ENCODE measurements at regions not wholly inside any gene's neighbourhood (a gene's known extent, or its start where the extent isn't known, plus 50 kb on each side); places are given as distances from the start of the nearest gene placed in this dataset.

DNA sequence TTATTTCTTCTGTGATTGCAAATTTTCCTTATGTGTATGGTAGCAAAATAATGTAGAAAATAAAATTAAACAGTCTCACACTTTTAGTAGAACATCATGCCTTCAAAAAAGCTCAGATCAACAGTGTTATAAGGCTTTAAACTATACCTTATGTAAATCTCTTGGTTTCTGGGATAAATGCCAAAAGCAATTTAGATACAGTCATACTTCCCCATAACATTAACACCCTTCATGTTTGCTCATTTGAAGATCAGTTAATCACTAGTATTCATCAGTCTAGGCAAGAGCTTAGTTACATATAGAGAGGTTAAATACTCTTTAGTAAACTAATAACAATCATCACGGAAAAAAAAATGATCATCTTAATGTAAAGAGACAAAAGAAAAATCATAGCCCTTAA lies 421.8 kb upstream of the ANO3 start:
- DNase-seq (ENCODE audit: extremely low read depth, low read depth): no peak
- H3K4me3 ChIP-seq (replicated peaks; ENCODE audit: low read depth, low read length): no peak overlapping the region
- TF ChIP-seq, protein P1, sequence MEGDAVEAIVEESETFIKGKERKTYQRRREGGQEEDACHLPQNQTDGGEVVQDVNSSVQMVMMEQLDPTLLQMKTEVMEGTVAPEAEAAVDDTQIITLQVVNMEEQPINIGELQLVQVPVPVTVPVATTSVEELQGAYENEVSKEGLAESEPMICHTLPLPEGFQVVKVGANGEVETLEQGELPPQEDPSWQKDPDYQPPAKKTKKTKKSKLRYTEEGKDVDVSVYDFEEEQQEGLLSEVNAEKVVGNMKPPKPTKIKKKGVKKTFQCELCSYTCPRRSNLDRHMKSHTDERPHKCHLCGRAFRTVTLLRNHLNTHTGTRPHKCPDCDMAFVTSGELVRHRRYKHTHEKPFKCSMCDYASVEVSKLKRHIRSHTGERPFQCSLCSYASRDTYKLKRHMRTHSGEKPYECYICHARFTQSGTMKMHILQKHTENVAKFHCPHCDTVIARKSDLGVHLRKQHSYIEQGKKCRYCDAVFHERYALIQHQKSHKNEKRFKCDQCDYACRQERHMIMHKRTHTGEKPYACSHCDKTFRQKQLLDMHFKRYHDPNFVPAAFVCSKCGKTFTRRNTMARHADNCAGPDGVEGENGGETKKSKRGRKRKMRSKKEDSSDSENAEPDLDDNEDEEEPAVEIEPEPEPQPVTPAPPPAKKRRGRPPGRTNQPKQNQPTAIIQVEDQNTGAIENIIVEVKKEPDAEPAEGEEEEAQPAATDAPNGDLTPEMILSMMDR (IDR thresholded peaks at IDR 0.05; ENCODE audit: low read depth, low read length, missing control alignments): no peak

DNA sequence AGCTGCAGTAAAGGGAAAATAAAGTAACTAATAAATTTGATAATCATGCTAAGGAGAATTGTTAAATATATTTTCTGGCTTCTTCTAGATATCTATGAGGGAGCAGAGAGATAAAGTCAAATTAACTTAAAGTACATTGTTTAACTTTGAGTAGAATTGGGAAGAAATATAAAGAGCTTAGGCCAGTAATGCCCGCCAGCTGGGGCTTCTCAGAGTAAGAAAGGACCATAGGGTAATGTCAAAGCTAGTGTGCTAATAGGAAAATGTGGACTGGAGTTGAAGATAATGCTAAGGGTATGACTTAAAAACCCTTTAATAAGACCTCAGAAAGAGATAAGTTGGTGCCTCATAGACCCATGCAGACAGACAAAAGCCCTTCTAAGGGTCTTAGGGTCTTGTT lies 411.6 kb upstream of the ANO3 start:
- DNase-seq (ENCODE audit: extremely low read depth, low read depth): no peak
- H3K4me3 ChIP-seq (replicated peaks; ENCODE audit: low read depth, low read length): no peak overlapping the region
- TF ChIP-seq, protein P1 (IDR thresholded peaks at IDR 0.05; ENCODE audit: low read depth, low read length, missing control alignments): no peak

DNA sequence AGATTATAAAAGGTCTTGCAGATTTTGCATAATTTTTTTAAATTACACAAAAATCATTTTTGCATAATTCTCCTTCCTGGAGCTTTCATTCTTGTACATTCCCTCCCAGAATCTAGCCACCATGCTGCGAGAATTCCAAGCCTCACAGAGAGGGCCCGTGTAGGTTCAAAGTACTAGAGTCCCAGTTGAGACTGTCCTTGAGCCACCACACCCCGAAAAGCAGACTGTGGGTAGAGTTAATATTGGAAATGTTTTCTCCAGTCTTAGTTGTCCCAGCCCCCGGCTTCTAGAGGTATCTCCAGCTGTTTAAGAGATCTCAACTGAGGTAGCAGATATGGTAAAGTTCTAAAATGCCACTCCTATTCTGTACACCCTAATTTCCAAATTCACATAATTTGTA lies 407.3 kb upstream of the ANO3 start:
- no peak overlapping the region for H3K4me3 ChIP-seq (replicated peaks; ENCODE audit: low read depth, low read length)
- no peak for DNase-seq (ENCODE audit: extremely low read depth, low read depth)
- TF ChIP-seq, protein P1 (IDR thresholded peaks at IDR 0.05; ENCODE audit: low read depth, low read length, missing control alignments): no peak

DNA sequence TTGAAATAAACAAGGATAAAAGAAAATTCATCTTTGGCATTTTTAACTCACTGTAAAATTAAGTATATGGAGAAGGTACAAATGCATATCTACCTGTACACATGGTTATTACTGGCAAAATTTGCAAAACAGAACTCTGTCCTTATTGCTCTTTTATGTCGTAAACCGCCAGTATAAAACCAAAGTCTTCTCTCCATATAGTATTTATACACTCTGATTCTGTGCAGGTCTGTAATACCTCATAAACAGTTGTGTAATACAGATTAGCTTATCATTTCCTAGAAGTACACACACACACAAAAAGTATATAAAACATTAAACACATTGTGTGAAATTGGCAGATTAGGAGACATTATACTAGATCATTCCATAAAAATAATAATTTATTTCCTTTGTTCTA lies 406.6 kb upstream of the ANO3 start:
- no peak for DNase-seq (ENCODE audit: extremely low read depth, low read depth)
- H3K4me3 ChIP-seq (replicated peaks; ENCODE audit: low read depth, low read length): no peak overlapping the region
- TF ChIP-seq, protein P1 (IDR thresholded peaks at IDR 0.05; ENCODE audit: low read depth, low read length, missing control alignments): no peak

DNA sequence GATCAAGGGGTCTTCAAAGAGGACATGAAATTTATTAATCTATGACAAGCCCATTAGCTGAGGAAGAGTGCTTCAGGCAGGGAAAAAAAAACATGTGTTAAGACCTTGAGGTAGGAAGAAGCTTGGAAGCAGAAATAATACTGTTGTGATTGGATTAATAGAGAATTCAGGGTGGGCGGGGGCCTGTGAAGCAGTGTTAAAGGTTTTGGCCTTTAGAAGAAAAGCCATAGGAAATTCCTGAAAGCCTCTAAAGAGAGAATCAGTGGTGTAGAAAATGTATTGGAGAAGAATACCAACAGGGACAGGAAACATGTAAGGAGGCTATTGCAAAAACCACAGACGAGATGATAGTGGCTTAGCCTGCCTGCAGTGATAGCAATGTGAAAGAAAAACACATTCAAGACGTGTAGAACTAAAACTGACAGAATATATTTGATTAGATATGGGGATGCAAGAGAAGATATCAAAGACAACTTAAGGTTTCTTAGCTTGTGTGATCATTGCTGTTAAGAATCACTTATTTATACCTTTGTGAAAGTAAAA lies 404.4 kb upstream of the ANO3 start:
- H3K4me3 ChIP-seq (replicated peaks; ENCODE audit: low read depth, low read length): no peak overlapping the region
- TF ChIP-seq, protein P1 (IDR thresholded peaks at IDR 0.05; ENCODE audit: low read depth, low read length, missing control alignments): no peak
- DNase-seq (ENCODE audit: extremely low read depth, low read depth): no peak

DNA sequence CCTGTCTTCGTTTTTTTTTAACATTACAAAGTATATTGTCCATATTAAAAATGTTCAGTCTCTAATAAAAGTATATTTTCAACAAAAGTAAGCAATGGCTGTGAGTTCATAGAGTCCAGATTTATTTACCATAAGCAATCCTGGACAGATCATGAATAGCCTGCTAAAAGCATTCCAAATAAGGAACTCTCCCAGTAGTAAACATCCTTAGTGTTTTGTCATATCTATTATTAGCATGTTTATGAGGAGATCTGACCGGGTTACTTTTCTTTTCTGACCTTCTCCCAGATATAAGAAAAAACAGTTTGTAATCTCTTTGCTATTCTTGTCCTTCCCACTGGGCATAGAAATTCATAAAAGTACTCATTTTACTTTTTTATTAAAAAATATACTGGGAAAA lies 403.9 kb upstream of the ANO3 start:
- TF ChIP-seq, protein P1 (IDR thresholded peaks at IDR 0.05; ENCODE audit: low read depth, low read length, missing control alignments): no peak
- DNase-seq (ENCODE audit: extremely low read depth, low read depth): no peak
- no peak overlapping the region for H3K4me3 ChIP-seq (replicated peaks; ENCODE audit: low read depth, low read length)

DNA sequence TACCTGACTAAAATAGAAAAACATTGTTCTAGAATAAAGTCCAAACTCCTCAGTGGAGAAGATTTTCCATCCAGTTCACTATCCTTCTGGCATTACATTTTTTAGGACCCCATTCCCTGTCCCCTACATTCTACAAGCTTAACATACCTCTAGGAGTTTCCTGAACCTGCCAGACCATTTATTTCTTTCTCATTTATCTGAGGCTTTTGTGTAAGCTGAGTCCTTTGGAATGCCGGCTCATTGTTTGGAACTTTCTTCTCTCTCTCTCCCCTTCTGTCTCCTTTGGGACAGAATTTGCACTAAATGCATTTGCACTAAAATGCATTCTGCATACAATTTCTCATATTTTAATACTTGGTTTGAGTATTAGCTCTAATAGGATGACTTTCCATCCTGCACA lies 393.0 kb upstream of the ANO3 start:
- no peak for DNase-seq (ENCODE audit: extremely low read depth, low read depth)
- TF ChIP-seq, protein P1 (IDR thresholded peaks at IDR 0.05; ENCODE audit: low read depth, low read length, missing control alignments): no peak
- H3K4me3 ChIP-seq (replicated peaks; ENCODE audit: low read depth, low read length): no peak overlapping the region

Measured in HFF-Myc (cell line).